CD4-positive, alpha-beta T cell treated with Interleukin-15 for 4 hours (primary cell): ENCODE measurements at regions not wholly inside any gene's neighbourhood (a gene's known extent, or its start where the extent isn't known, plus 50 kb on each side); places are given as distances from the start of the nearest gene placed in this dataset.

Experiments
- DNase-seq: peaks from one replicate; pipeline ENCODE4 v3.0.0-alpha.2; 2020; ENCODE audit warnings: low spot score

- no peak for DNase-seq
These were observed 278.9 kb downstream of the NPHP4 start for GRCh38 chr1:5713101-5714010.

GRCh38 chr1:5711956-5712645 is 280.1 kb downstream of the NPHP4 start:
- no peak for DNase-seq

GRCh38 chr1:5711079-5711478 is 281.1 kb downstream of the NPHP4 start:
- no peak for DNase-seq

- DNase-seq = no peak
These were observed 282.2 kb downstream of the NPHP4 start for GRCh38 chr1:5709976-5710375.

- no peak for DNase-seq
These were observed 282.7 kb downstream of the NPHP4 start for GRCh38 chr1:5709461-5709975.

- no peak for DNase-seq
These were observed 283.6 kb downstream of the NPHP4 start for GRCh38 chr1:5708346-5709245.

GRCh38 chr1:5707566-5708345 is 284.5 kb downstream of the NPHP4 start:
- no peak for DNase-seq

- no peak for DNase-seq
These were observed 286.0 kb downstream of the NPHP4 start for GRCh38 chr1:5706239-5706638.

- no peak for DNase-seq
These were observed 286.5 kb downstream of the NPHP4 start for GRCh38 chr1:5705751-5706150.

- DNase-seq = no peak
These were observed 287.4 kb downstream of the NPHP4 start for GRCh38 chr1:5704561-5705514.

GRCh38 chr1:5701642-5702041 is 290.6 kb downstream of the NPHP4 start:
- DNase-seq = no peak

GRCh38 chr1:5693568-5693967 is 298.7 kb downstream of the NPHP4 start:
- no peak for DNase-seq

- no peak for DNase-seq
These were observed 299.6 kb downstream of the NPHP4 start for GRCh38 chr1:5692664-5693063.

- DNase-seq = no peak
These were observed 300.3 kb downstream of the NPHP4 start for GRCh38 chr1:5691795-5692509.

- no peak for DNase-seq
These were observed 301.3 kb downstream of the NPHP4 start for GRCh38 chr1:5690898-5691297.

- DNase-seq = no peak
These were observed 301.9 kb downstream of the NPHP4 start for GRCh38 chr1:5690291-5690690.

- DNase-seq = no peak
These were observed 303.8 kb downstream of the NPHP4 start for GRCh38 chr1:5688081-5689077.
